Middle frontal gyrus (tissue), 1 donor: ENCODE measurements at regions not wholly inside any gene's neighbourhood (a gene's known extent, or its start where the extent isn't known, plus 50 kb on each side); places are given as distances from the start of the nearest gene placed in this dataset.
A peak's percentile ranks its signal among the peaks of the same experiment; 100 is the strongest.
"Not testable (repeated sequence)": the region's sequence is repeated elsewhere in the genome, so short reads cannot be mapped to it uniquely, and the experiment has no call there.

Source experiments
- DNase-seq: peaks from one replicate; pipeline ENCODE4 v3.0.0-alpha.2; 2015; ENCODE audit warnings: low spot score; ENCODE audit errors: extremely low spot score

DNA sequence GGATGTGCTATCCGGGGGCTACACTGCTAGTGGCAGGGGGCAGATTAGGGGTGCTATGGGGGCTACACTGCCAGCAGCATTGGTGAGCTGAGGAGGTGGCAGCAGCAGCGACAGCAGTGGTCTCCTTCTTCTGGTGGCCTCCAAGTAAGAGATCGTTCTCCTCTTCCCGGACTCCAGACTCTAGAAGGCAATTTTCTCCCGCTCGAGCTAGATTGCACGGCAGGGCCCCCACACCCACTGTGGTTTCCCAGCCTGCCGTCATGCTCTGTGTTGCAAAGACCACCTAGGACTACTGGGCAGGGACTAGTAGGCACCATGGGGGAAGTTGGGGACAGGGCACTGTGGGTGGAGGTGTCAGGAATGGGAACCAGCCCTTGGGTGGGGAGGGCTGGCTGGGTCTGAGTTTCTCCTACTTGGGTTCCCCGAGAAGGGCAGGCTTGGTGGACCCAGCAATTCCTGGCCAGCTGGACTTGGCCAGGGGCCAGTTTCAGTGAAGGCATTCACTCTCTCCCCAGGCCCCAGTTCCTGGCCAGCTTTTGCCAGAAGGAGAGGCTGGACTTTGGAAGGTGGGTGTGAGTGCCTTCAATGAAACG lies 203.4 kb upstream of the WSB1 start:
- DNase-seq = not testable (repeated sequence)

DNA sequence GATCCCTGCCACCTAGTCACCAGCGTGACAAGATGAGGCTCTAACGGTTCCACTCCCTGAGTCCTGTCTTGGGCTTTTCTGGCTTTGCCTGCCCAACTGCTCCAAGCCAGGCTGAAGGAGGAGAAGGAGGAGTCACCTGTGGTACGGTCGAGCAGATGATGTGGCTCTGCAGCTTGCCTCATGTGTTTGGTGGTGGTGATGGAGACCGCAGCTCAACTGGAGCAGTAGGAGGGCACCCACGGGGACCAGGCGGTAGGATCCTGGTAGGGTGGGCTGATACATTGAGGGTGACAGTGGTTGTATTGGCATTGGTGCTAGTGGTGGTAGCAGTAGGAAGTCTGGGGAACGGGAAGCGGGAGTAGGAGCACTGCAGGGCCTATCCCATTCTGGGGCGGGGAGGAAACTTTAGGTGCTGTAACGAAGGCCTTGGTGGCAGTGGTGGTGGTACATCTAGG lies 202.8 kb upstream of the WSB1 start:
- DNase-seq = no peak

DNA sequence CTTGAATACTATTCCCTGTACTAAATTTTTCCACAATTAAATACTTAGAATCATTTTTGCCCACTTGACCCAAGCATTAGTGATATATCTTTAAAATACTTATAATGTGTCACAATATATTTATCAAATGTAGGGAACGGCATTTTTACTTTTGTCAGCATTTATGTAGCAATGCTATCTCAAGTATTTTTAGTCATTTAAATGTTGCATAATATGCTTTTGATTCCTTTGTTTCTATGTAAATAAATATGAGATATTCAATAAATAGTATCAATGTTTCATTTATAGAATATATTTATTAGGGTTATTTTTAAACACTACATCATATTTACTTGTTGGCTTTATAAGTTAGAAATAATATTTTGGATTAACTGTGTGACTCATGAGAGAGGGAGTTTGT lies 199.7 kb upstream of the WSB1 start:
- not testable (repeated sequence) for DNase-seq

DNA sequence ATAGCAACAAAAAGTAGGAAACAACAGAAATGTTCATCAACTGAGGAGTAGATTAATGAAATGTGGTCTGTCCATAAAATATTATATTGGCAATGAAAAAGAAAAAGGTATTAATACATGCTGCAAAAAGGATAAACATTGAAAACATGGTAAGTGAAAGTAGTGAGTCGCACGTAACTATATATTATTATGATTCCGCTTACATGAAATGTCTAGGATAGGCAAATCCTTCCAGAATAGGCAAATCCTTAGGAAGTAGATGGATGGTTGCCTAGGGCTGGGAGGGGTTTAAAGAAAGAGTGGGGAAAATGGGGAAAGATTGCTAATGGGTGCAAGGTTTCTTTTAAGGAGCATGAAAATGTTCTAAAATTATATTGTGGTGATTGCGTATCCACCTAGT lies 198.1 kb upstream of the WSB1 start:
- DNase-seq = not testable (repeated sequence)

DNA sequence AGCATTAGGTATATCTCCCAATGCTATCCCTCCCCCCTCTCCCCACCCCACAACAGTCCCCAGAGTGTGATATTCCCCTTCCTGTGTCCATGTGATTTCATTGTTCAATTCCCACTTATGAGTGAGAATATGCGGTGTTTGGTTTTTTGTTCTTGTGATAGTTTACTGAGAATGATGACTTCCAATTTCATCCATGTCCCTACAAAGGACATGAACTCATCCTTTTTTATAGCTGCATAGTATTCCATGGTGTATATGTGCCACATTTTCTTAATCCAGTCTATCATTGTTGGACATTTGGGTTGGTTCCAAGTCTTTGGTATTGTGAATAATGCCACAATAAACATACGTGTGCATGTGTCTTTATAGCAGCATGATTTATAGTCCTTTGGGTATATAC lies 194.6 kb upstream of the WSB1 start:
- not testable (repeated sequence) for DNase-seq

DNA sequence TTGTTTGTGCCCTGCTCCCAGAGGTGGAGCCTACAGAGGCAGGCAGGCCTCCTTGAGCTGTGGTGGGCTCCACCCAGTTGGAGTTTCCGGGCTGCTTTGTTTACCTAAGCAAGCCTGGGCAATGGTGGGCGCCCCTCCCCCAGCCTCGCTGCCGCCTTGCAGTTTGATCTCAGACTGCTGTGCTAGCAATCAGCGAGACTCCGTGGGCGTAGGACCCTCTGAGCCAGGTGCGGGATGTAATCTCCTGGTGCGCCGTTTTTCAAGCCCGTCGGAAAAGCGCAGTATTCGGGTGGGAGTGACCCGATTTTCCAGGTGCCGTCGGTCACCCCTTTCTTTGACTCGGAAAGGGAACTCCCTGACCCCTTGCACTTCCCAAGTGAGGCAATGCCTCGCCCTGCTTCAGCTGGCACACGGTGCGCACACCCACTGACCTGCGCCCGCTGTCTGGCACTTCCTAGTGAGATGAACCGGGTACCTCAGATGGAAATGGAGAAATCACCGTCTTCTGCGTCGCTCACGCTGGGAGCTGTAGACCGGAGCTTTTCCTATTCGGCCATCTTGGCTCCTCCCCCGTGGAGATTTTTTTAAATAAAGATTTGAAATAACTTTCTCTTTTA lies 189.2 kb upstream of the WSB1 start:
- not testable (repeated sequence) for DNase-seq

DNA sequence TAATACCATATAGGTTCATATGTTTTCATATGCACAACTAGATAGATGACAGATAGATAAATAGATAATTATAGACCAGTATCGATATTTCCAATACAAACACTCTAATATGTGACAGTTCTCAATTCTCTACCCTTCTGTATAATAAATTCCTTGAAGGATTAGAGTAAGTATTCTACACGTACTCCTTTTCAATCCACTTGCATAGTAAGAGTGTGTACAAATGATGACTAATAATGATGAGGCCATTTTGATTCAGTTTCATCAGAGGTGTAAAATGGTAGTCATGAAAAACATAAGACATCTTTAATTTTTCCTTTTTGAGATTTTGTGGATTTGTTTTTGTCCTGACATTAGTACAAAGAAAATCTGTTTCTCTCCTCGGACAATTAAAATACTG lies 188.3 kb upstream of the WSB1 start:
- no peak for DNase-seq

DNA sequence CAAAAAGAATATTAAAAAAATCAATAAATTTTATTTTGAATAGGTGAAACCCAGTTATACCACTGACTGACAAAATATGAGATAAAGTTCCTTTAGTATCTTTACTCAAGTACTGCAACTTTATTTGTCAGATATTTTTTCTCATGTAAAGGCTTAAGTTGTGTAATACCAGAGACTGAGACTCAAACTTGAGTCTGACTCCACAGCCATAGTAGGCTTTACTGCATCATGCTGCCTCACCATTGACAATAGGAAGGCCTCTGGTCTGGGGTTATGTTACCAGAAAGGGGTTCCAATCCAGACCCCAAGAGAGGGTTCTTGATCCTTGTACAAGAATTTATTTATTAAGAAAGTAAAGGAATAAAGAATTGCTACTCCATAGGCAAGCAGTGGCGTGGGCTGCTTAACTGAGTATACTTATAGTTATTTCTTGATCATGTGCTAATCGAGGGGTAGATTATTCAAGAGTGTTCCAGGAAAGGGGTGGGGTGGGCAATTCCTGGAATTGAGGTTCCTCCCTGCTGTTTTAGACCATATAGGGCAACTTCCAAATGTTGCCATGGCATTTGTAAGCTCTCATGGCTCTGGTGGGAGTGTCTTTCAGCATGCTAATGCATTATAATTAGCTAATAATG lies 187.4 kb upstream of the WSB1 start:
- no peak for DNase-seq

DNA sequence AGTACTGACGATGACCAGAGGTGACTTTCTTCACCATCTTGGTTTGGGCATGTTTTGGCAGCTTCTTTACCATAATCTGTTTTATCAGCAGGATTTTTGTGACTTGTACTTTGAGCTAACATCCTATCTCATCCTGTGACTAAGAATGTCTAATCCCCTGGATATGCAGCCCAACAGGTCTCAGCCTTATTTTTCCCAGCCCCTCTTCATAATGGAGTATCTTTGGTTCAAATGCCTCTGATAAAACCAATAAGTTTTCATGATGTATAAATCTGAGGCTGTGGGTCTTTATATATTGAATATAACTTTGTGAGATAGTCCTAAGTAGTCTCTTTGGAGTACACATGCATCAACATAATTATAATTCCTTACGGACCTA lies 186.9 kb upstream of the WSB1 start:
- no peak for DNase-seq

DNA sequence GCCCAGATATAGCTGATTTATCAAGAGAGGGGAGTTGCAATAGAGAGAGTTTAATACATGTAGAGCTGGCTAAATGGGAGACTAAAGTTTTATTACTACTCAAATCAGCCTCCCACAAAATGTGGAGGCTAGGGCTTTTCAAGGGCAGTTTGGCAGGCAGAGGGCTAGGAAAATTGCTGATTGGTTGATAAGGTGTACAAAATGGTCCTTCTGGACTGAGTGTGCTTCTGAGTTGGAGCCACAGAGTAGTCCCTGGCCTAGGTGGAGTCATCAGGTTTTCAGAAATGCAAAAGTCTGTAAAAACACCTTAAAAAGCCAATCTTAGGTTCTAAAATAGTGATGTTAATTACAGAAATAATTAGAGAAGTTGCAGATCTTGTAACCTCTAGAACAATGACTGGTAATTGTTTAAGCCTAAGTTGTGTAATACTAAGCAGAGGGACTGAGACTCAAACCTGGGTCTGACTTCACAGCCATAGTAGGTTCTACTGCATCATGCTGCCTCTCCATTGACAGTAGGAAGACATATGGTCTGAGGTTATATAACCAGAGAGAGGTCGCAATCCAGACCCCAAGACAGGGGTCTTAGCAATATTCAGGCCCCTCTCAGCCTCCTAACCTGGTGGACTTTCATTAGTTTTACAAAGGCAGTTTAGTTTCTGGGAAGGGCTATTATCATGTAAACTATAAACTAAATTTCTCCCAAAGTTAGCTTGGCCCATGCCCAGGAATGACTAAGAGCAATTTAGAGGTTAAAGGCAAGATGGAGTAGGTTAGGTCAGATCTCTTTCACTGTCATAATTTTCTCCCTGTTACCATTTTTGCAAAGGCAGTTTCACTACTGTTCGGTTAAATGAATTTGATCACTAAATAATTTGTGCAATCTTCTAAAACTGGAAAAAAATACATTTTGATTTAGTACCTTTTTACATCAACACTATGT lies 186.3 kb upstream of the WSB1 start:
- not testable (repeated sequence) for DNase-seq

DNA sequence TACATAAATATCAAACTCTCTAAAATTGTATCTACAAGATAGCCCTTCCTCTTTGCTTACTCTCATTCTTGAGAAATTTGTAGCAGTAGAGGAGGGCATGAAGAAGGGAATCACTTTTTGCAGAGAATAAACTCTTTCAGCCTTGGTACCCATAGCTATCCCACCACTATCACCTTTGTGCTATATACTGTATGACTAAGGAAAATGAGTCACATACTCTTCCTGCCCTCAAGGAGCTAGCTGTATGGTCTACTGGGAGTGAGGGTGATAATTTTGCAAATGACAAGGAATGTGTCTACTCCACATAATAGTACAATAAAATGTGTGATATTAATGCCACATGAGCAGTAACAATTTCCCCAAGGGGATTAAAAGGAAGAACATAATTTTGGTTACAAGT lies 184.6 kb upstream of the WSB1 start:
- DNase-seq = no peak

DNA sequence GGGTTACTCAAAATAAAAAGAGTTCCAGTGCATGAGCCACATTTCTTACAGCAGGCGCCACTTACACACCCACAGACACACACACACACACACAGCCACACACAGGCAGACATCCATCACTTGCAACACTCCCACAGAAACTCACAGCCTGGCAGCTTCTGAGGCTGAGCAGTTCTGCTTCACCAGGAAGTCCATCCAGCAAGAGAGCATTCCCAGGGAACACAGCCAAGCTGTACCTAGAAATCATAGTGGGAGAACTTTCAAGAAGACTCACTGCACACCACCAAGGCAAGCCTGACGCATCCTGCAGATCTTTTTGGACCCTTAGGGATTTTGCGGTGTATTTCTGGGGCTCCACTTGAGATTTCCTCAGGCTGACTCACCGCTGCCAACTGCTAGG lies 140.9 kb upstream of the WSB1 start:
- DNase-seq = peak; percentile 8

DNA sequence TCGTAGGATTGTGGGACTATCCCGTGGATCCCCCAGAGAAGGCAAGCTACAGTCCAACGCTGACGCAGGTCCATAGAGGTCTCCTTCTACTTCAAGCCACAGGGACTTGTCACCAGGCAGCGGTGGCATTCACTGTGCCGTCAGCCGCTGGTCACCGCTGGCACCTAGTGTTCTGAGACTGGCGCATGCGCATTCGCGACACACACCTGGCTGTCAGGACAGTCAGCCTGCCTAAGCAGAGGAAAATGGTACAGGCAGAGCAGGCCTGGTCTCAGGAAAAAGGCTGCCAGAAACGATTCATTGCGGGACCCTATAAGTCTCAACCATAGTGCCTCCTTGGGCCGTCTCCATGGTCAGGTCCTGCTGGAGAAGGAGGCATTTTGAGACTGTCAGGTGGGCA lies 138.0 kb upstream of the WSB1 start:
- DNase-seq = no peak

DNA sequence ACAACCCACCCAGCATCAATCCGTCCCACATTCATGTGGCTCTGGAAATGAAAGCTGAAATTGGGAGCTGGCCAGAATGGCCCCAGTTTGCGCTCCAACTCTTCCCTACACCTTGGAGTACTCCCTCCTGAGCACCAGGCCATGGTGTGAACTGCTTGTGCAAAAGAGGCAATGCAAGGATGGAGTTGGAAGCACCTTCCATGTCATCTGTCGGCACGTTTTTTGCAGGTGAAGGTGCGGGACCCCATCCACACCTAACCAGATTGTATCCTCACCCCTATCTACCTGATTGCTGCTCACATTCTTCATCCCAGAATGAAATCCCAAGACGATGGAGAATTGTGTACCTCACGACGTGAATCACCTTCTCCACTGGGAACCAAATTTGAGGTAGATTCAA lies 136.6 kb upstream of the WSB1 start:
- DNase-seq = no peak

DNA sequence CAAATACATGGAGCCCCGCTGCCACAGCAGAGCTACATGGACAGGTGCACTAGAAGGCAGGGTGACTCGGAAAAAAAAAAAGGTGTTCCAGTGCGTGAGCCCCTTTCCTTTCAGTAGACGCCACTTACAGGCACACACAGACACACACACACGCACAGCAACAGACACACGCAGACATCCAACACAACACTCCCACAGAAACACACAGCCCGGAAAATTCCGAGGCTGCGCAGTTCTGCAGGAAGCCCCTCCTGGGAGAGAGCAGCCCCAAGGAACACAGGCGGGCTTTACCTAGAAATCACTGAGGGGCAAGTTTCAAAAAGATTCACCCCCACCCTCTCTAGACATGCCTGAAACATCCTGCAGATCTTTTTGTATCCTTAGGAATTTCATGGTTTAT lies 136.0 kb upstream of the WSB1 start:
- DNase-seq = no peak

DNA sequence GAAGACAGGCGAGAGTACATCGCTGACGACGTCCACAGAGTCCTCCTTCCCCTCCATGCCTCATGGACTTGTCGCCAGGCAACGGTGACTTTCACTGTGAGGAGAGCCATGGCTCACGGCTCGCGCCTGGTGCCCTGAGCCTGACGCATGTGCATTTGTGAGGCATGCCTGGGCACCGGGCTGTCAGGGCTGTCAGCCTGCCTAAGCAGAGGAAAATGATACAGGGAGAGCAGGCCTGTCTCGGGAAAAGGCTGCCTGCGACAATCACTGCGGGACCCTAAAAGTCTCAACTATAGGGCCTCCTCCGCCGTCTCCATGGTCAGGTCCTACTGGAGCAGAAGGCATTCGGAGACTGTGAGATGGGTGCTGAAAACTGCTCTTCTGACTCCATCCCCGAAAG lies 135.5 kb upstream of the WSB1 start:
- no peak for DNase-seq

DNA sequence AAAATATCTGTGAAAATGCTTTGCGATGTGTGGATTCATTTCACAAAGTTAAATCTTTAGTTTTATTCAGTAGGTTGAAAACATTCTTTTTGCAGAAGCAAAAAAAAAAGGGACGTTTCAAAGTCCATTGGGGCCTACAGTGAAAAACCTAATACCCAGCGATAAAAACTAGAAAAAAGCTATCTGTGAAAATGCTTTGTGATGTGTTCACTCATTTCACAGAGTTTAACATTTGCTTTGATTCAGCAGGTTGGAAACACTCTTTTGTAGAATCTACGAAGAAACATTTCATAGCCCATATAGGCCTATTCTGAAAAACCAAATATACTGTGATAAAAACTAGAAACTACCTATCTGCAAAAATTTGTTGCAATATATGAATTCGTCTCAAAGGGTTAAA lies 113.6 kb upstream of the WSB1 start:
- no peak for DNase-seq

DNA sequence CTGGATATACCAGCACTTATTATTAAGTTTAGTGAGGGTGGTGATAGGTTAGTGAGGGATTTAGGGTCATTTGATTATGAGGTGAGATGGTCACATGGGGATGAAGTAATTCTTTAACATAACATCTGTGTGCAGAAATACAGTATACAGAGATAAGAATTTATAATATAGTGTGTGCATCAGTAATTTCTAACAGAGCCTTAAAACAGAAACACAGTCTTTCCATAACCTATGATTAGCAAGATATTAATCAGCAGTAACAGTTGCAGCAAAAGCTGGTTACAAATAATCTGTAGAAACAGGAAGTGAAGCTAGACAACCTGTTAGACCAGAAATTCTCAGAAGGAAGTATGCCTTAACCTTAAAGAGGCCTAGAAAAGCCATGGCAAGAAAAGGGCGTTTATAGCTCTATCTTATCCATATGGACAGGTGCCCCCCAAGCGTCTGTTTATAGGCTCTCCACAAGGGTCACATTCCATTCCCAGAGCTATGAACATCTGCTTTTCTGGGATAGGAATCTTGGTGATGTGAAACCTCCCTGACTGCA lies 112.5 kb upstream of the WSB1 start:
- not testable (repeated sequence) for DNase-seq

DNA sequence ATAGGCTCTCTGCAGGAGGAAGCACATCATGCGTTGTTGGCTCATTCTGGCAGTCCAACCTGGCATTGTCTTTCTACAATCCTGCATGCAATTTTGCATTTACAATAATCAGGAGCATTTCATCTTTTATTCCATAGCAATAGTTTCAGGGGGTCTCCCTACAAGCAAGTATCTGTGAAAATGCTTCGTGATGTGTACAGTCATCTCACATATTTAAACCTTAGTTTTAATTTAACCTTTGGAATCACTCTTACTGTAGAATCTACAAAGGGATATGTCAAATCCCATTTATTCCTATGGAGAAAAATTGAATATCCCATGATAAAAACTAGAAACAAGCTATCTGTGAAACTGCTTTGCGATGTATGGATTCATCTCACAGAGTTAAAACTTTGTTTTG lies 112.0 kb upstream of the WSB1 start:
- no peak for DNase-seq

DNA sequence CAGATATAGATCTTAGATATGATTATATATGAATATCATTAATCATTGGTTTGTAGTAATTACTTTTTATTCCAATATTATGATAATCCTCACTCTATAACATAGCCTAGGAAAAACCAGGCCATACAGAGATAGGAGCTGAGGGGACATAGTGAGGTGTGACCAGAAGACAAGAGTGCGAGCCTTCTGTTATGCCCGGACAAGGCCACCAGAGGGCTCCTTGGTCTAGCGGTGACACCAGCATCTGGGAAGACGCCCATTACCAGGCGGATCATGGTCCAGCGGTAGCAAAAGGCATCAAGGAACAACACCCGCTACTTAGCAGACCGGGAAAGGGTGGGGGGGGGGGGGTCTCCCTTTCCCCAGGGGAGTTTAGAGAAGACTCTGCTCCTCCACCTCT lies 96.4 kb upstream of the WSB1 start:
- DNase-seq = not testable (repeated sequence)

DNA sequence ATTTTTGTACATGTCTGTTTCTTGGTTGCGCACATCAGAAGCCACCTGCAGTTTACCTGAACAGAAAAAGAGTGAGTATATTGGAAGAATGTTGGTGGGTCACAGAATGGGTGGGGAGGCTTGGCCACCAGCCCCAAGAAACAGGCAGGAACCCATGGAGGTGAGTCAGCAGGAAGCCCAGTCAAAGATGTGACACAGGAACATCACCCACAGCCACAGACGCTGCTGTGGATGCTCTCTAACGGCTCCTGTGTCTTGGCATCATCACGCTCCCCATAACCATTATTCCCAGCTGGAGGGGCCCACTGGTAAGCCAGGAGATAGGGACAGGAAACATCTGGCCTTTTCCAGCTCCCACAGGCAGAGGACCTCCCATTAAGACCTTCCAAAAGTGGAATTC lies 94.0 kb upstream of the WSB1 start:
- no peak for DNase-seq

DNA sequence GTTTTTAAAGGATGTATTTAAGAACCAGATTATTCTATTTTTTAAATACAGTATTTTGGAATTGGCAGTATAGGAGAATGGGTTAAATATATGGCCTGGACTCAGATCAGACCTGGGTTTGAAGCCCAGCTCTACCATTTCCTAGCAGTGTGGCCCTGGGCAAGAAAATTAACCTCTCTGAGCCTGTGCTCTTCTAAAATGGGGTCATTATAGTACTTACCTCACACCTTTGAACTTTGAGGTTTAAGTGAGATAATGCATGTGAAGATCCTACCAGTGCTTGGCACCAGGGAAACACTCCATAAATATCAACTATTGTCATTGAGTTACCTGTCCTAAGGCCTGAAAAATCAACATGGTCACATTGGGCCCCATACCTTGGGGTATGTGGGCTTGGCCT lies 93.4 kb upstream of the WSB1 start:
- DNase-seq = no peak
